H9 (cell line): ENCODE measurements at regions not wholly inside any gene's neighbourhood (a gene's known extent, or its start where the extent isn't known, plus 50 kb on each side); places are given as distances from the start of the nearest gene placed in this dataset.

ENCODE experiments used
- DNase-seq: peaks from one replicate; pipeline ENCODE4 v3.0.0-alpha.2; 2017
- H2AFZ ChIP-seq: one replicate; pipeline ENCODE4 v1.6.1; 2013; ENCODE audit warnings: mild to moderate bottlenecking, low read length, control low read depth, moderate library complexity
- H2AK5ac ChIP-seq: 2 replicates; pipeline ENCODE4 v1.6.1; 2013; ENCODE audit warnings: low read length, control low read depth, mixed read lengths; ENCODE audit not compliant: insufficient read length
- H2BK120ac ChIP-seq: one replicate; pipeline ENCODE4 v1.6.1; 2013; ENCODE audit warnings: low read depth, mild to moderate bottlenecking, low read length, control low read depth, inconsistent platforms; ENCODE audit not compliant: poor library complexity, severe bottlenecking
- H2BK12ac ChIP-seq: 2 replicates; pipeline ENCODE4 v1.6.1; 2013; ENCODE audit warnings: low read length, control low read depth, mixed read lengths, low read depth; ENCODE audit not compliant: insufficient read length
- H2BK15ac ChIP-seq: 2 replicates; pipeline ENCODE4 v1.6.1; 2013; ENCODE audit warnings: low read depth, low read length, control low read depth
- H2BK20ac ChIP-seq: one replicate; pipeline ENCODE4 v1.6.1; 2013; ENCODE audit warnings: low read depth, mild to moderate bottlenecking, low read length, control low read depth, inconsistent platforms; ENCODE audit not compliant: poor library complexity, severe bottlenecking
- H2BK5ac ChIP-seq: 2 replicates; pipeline ENCODE4 v1.6.1; 2013; ENCODE audit warnings: low read length, control low read depth, mixed read lengths; ENCODE audit not compliant: insufficient read length
- H3K14ac ChIP-seq: 2 replicates; pipeline ENCODE4 v1.6.1; 2013; ENCODE audit warnings: low read length, control low read depth; ENCODE audit not compliant: insufficient read depth
- H3K18ac ChIP-seq: 2 replicates; pipeline ENCODE4 v1.6.1; 2013; ENCODE audit warnings: low read depth, mild to moderate bottlenecking, mixed read lengths, low read length, control low read depth; ENCODE audit not compliant: insufficient read length
- H3K23ac ChIP-seq: 2 replicates; pipeline ENCODE4 v1.6.1; 2013; ENCODE audit warnings: low read length, control low read depth, mixed read lengths, low read depth; ENCODE audit not compliant: insufficient read length
- H3K23me2 ChIP-seq: 2 replicates; pipeline ENCODE4 v1.6.1; 2013; ENCODE audit warnings: low read depth, mild to moderate bottlenecking, mixed read lengths, low read length, control low read depth; ENCODE audit not compliant: insufficient read length, poor library complexity, severe bottlenecking
- H3K27ac ChIP-seq: 2 replicates; pipeline ENCODE4 v1.5.1; 2013; ENCODE audit warnings: low read length, control low read depth, mixed read lengths, low read depth; ENCODE audit not compliant: insufficient read length
- H3K27me3 ChIP-seq: 2 replicates; pipeline ENCODE4 v1.6.1; 2013; ENCODE audit warnings: low read length, control low read depth, inconsistent platforms; ENCODE audit not compliant: insufficient read depth
- H3K4ac ChIP-seq: 2 replicates; pipeline ENCODE4 v1.6.1; 2013; ENCODE audit warnings: low read depth, mild to moderate bottlenecking, control low read depth, inconsistent platforms, low read length, moderate library complexity
- H3K4me1 ChIP-seq: 2 replicates; pipeline ENCODE4 v1.6.1; 2013; ENCODE audit warnings: low read length, control low read depth, inconsistent platforms; ENCODE audit not compliant: insufficient read depth
- H3K4me2 ChIP-seq: 2 replicates; pipeline ENCODE4 v1.6.1; 2013; ENCODE audit warnings: low read length, control low read depth, mixed read lengths; ENCODE audit not compliant: insufficient read length, insufficient read depth
- H3K56ac ChIP-seq: 2 replicates; pipeline ENCODE4 v1.6.1; 2013; ENCODE audit warnings: low read depth, mild to moderate bottlenecking, mixed read lengths, low read length, control low read depth; ENCODE audit not compliant: insufficient read length
- H3K79me1 ChIP-seq: 2 replicates; pipeline ENCODE4 v1.6.1; 2013; ENCODE audit warnings: low read depth, mild to moderate bottlenecking, moderate library complexity, low read length, control low read depth, inconsistent platforms; ENCODE audit not compliant: insufficient read depth, poor library complexity, severe bottlenecking
- H3K79me2 ChIP-seq: 2 replicates; pipeline ENCODE4 v1.6.1; 2013; ENCODE audit warnings: low read length, control low read depth, inconsistent platforms; ENCODE audit not compliant: insufficient read depth
- H3K9ac ChIP-seq: 2 replicates; pipeline ENCODE4 v1.6.1; 2013; ENCODE audit warnings: low read length, control low read depth, mixed read lengths; ENCODE audit not compliant: insufficient read length; ENCODE audit errors: extremely low read depth
- H3K9me3 ChIP-seq: one replicate; pipeline ENCODE4 v1.6.1; 2013; ENCODE audit warnings: low read depth, low read length, inconsistent platforms; ENCODE audit not compliant: control insufficient read depth
- H3T11ph ChIP-seq: one replicate; pipeline ENCODE4 v1.6.1; 2013; ENCODE audit warnings: mild to moderate bottlenecking, low read length, control low read depth, inconsistent platforms
- H4K20me1 ChIP-seq: one replicate; pipeline ENCODE4 v1.6.1; 2013; ENCODE audit not compliant: control insufficient read depth, insufficient read length, insufficient read depth
- H4K5ac ChIP-seq: 2 replicates; pipeline ENCODE4 v1.6.1; 2013; ENCODE audit warnings: low read depth, mild to moderate bottlenecking, mixed read lengths, low read length, control low read depth; ENCODE audit not compliant: insufficient read length
- H4K8ac ChIP-seq: replicated peaks from 2 replicates; pipeline ENCODE4 v1.6.1; 2013; ENCODE audit warnings: low read length, control low read depth, mixed read lengths, low read depth; ENCODE audit not compliant: insufficient read length
- H4K91ac ChIP-seq: 2 replicates; pipeline ENCODE4 v1.6.1; 2013; ENCODE audit warnings: low read depth, mild to moderate bottlenecking, moderate library complexity, mixed read lengths, low read length, control low read depth; ENCODE audit not compliant: insufficient read length
- H3K27ac Mint-ChIP-seq, 3 experiments: 2 replicates in 2 of 3; 3 replicates in 1 of 3; pipeline ENCODE4 v1.8.0; 2020 to 2021; ENCODE audit warnings: mixed read lengths in 3 of 3, mild to moderate bottlenecking in 1 of 3, moderate library complexity in 1 of 3
- H3K27me3 Mint-ChIP-seq: 2 replicates; pipeline ENCODE4 v1.8.0; 2021; ENCODE audit warnings: low read depth, mild to moderate bottlenecking, moderate library complexity, mixed read lengths
- H3K36me3 Mint-ChIP-seq, 3 experiments: 2 replicates in 2 of 3; 3 replicates in 1 of 3; pipeline ENCODE4 v1.8.0; 2020 to 2021; ENCODE audit warnings: low read depth in 3 of 3, mixed read lengths in 3 of 3; ENCODE audit not compliant: insufficient read depth in 1 of 3
- H3K4me1 Mint-ChIP-seq, 2 experiments: 2 replicates each; pipeline ENCODE4 v1.8.0; 2020; ENCODE audit warnings: mixed read lengths in 2 of 2
- H3K4me3 Mint-ChIP-seq, 2 experiments: 2 replicates in 1 of 2; 3 replicates in 1 of 2; pipeline ENCODE4 v1.8.0; 2020 to 2021; ENCODE audit warnings: mild to moderate bottlenecking in 2 of 2, mixed read lengths in 2 of 2, moderate library complexity in 1 of 2
- H3K9me3 Mint-ChIP-seq, 2 experiments: 2 replicates in 1 of 2; 3 replicates in 1 of 2; pipeline ENCODE4 v1.8.0; 2020; ENCODE audit warnings: mild to moderate bottlenecking in 2 of 2, mixed read lengths in 2 of 2, moderate library complexity in 1 of 2
- WGBS: extraction: QIAGEN DNeasy Blood & Tissue Kit; methylation state at CpG from one replicate; pipeline ENCODE4 v1.1.7; 2013; ENCODE audit warnings: missing lambda C conversion rate, low lambda C conversion rate, mixed read lengths; ENCODE audit not compliant: insufficient read length; ENCODE audit errors: extremely low coverage; 5-methylcytosine and 5-hydroxymethylcytosine counted together
- TF ChIP-seq, protein P1 (sequence below): fragments of 200-600 bp; sonication (generic); conservative IDR thresholded peaks from 3 replicates; pipeline ENCODE4 v1.8.0; 2021; ENCODE audit warnings: antibody characterized with exemption, mild to moderate bottlenecking

DNA sequence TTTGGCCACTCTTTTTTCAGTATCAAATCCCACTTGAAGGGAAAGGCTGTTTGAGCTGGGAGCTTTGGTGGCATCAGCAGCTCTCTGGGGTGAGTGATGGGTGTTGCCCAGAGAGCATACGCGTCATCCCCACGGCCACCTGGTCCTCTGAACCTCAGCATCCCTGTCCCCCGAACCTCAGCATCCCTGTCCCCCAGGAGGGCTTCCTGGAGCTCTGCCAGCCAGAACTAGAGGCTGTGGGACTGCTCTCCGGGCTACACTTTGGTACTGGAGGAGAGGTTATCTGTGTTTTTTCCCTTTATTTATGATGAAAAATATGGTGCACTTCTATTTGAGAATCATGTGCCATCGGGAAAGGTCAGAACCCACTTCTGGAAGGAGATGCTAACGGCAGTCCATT lies 131.5 kb upstream of the RTL1 start:
- DNase-seq, result no peak
- no CpG with 5 or more reads among the region's 7 CpGs for WGBS
- H4K20me1 ChIP-seq, result no peaks in the 10 kb centered on the region
- H3K36me3 Mint-ChIP-seq, result peaks cover 3 to 4% (median 4%) of the 10 kb centered on the region in 3 experiments; a peak in 5 of 7 replicates
- H3K79me1 ChIP-seq, result no peaks in the 10 kb centered on the region
- H2BK15ac ChIP-seq, result no peak overlapping the region
- H3K23ac ChIP-seq, result no peak overlapping the region
- H2BK120ac ChIP-seq, result no peak overlapping the region
- no peaks in the 10 kb centered on the region for H3K4me1 ChIP-seq
- H2BK12ac ChIP-seq, result no peak overlapping the region
- no peak overlapping the region for H3K9ac ChIP-seq
- no peak overlapping the region for H3K56ac ChIP-seq
- no peak overlapping the region for H3K4ac ChIP-seq
- TF ChIP-seq, protein P1, sequence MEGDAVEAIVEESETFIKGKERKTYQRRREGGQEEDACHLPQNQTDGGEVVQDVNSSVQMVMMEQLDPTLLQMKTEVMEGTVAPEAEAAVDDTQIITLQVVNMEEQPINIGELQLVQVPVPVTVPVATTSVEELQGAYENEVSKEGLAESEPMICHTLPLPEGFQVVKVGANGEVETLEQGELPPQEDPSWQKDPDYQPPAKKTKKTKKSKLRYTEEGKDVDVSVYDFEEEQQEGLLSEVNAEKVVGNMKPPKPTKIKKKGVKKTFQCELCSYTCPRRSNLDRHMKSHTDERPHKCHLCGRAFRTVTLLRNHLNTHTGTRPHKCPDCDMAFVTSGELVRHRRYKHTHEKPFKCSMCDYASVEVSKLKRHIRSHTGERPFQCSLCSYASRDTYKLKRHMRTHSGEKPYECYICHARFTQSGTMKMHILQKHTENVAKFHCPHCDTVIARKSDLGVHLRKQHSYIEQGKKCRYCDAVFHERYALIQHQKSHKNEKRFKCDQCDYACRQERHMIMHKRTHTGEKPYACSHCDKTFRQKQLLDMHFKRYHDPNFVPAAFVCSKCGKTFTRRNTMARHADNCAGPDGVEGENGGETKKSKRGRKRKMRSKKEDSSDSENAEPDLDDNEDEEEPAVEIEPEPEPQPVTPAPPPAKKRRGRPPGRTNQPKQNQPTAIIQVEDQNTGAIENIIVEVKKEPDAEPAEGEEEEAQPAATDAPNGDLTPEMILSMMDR, result no peak
- no peak overlapping the region for H4K5ac ChIP-seq
- no peak overlapping the region for H3T11ph ChIP-seq
- no peak overlapping the region for H3K4me3 Mint-ChIP-seq
- H2BK20ac ChIP-seq, result no peak overlapping the region
- H2AFZ ChIP-seq, result no peak overlapping the region
- peaks cover 6% of the 10 kb centered on the region in 2 experiments; a peak in 4 of 5 replicates for H3K9me3 Mint-ChIP-seq
- H3K27ac Mint-ChIP-seq, result no peak overlapping the region
- no peaks in the 10 kb centered on the region for H3K27me3 ChIP-seq
- no peaks in the 10 kb centered on the region for H3K9me3 ChIP-seq
- no peaks in the 10 kb centered on the region for H3K4me1 Mint-ChIP-seq
- H2AK5ac ChIP-seq, result no peak overlapping the region
- no peak overlapping the region for H3K14ac ChIP-seq
- H3K27me3 Mint-ChIP-seq, result no peaks in the 10 kb centered on the region; the same call in none of the 2 replicates
- H4K8ac ChIP-seq, result no peak overlapping the region
- H3K27ac ChIP-seq, result no peak overlapping the region
- H3K4me2 ChIP-seq, result no peak overlapping the region
- H4K91ac ChIP-seq, result no peak overlapping the region
- H3K23me2 ChIP-seq, result no peaks in the 10 kb centered on the region
- H3K18ac ChIP-seq, result no peak overlapping the region
- H3K79me2 ChIP-seq, result no peaks in the 10 kb centered on the region
- no peak overlapping the region for H2BK5ac ChIP-seq
